AG09309 (cell line): ENCODE measurements at regions not wholly inside any gene's neighbourhood (a gene's known extent, or its start where the extent isn't known, plus 50 kb on each side); places are given as distances from the start of the nearest gene placed in this dataset.
"Not testable (repeated sequence)": the region's sequence is repeated elsewhere in the genome, so short reads cannot be mapped to it uniquely, and the experiment has no call there.

Source experiments
- DNase-seq: peaks from one replicate; pipeline ENCODE4 v3.0.0-alpha.2; 2010; ENCODE audit warnings: low read depth
- H3K4me3 ChIP-seq: 2 replicates; pipeline ENCODE4 v1.5.1; 2011; ENCODE audit warnings: mild to moderate bottlenecking, low read depth, low read length, moderate library complexity; ENCODE audit not compliant: control insufficient read depth
- TF ChIP-seq, protein P1 (sequence below): IDR thresholded peaks from 2 replicates; pipeline ENCODE4 v1.5.1; 2011; ENCODE audit warnings: mild to moderate bottlenecking, low read depth, low read length, inconsistent platforms; ENCODE audit not compliant: insufficient read depth, control insufficient read depth; ENCODE audit errors: missing control alignments

DNA sequence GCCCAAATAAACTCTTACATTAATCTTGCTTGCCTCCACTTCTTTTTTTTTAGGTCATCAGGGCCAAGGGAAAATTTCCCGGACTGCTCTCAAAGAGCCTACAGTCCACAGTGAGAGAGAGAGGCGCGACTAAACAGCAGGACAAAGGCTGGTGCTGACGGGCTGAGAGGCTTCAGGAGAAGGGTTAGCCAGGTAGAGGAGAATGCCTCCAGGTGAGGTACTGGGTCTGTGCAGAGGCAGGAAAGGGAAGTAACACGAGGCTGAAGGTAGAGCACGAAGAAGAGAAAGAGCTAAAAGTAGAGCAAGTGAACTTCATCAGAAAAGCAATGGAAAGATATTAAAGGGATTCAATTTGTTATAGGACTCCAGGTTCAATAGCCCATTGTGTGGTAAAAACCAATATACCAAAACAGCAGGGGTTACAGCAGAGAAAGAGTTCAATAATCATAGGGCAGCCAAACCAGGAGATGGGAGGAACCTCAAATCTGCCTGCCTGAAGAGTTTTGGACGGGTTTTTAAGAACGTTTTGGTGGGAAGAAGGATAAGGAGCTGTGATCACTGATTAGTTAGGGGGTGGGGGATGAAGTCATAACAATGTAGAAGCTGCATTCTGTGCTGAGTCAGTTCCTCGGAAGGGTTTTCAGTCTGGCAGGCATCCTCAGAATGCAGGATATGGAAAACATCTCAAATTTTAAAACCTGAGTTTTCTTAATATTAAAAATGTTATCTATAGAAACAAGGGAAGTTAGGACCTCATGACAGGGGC lies 171.5 kb downstream of the AKR1D1 start:
- TF ChIP-seq, protein P1, sequence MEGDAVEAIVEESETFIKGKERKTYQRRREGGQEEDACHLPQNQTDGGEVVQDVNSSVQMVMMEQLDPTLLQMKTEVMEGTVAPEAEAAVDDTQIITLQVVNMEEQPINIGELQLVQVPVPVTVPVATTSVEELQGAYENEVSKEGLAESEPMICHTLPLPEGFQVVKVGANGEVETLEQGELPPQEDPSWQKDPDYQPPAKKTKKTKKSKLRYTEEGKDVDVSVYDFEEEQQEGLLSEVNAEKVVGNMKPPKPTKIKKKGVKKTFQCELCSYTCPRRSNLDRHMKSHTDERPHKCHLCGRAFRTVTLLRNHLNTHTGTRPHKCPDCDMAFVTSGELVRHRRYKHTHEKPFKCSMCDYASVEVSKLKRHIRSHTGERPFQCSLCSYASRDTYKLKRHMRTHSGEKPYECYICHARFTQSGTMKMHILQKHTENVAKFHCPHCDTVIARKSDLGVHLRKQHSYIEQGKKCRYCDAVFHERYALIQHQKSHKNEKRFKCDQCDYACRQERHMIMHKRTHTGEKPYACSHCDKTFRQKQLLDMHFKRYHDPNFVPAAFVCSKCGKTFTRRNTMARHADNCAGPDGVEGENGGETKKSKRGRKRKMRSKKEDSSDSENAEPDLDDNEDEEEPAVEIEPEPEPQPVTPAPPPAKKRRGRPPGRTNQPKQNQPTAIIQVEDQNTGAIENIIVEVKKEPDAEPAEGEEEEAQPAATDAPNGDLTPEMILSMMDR = no peak
- H3K4me3 ChIP-seq = no peak overlapping the region
- DNase-seq = no peak

DNA sequence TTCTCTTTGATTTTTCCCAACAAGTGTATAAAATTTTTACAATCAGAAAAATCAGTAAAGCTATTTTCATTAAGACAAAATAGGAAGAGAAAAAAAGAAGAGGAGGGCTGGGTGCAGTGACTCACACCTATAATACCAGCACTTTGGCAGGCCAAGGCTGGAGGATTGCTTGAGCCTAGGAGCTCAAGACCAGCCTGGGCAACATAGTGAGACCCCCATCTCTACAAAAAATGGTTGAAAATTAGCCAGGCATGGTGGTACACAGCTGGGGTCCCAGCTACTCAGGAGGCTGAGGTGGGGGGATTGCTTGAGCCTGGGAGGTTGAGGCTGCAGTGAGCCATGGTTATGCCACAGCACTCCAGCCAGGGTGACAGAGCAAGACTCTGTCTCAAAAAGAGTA lies 172.3 kb downstream of the AKR1D1 start:
- DNase-seq = no peak
- TF ChIP-seq, protein P1 = no peak
- no peak overlapping the region for H3K4me3 ChIP-seq

DNA sequence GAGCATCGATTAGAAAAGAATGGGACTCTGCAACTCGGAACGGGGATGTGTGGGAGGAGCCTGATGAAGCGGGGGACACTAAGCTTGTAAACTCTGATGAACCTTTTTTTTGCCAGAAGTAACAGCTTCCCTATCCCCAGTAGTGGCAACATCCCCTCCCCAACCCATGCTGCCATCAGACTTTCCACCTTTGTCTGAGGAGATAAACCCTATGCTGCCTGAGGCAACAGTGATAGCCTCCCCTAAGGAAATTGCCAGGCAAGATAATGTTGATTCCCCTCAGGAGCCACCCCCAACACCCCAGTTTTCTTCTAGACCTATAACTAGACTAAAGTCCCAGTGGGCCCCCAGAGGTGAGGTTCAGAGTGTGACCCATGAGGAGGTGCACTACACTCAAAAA lies 173.7 kb downstream of the AKR1D1 start:
- no peak overlapping the region for H3K4me3 ChIP-seq
- DNase-seq = no peak
- TF ChIP-seq, protein P1 = no peak

DNA sequence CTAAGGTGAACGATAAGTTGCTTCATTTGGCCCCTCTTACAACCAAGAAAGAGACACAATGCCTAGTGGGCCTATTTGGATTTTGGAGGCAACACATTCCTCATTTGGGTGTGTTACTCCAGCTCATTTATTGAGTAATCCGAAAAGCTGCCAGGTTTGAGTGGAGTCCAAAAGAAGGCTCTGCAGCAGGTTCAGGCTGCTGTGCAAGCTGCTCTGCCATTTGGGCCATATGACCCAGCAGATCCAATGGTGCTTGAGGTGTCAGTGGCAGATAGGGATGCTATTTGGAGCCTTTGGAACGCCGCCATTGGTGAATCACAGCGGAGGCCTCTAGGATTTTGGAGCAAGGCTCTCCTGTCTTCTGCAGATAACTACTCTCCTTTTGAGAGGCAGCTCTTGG lies 176.4 kb downstream of the AKR1D1 start:
- not testable (repeated sequence) for DNase-seq

DNA sequence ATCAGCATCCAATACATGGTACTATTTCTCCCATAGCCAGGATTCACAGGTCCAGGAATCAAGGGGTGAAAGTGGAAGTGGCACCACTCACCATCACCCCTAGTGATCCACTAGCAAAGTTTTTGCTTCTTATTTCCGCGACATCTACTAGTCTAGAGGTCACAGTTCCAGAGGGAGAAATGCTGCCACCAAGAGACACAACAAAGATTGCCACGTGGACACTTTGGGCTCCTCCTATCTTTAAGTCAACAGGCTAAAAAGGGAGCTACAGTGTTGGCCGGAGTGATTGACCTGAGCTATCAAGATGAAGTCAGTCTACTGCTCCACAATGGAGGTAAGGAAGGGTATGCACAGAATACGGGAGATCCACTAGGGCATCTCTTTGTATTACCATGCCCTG lies 178.2 kb downstream of the AKR1D1 start:
- no peak overlapping the region for H3K4me3 ChIP-seq
- DNase-seq = no peak
- TF ChIP-seq, protein P1 = no peak

More for the DNA sequence above, 176.4 kb downstream of the AKR1D1 start:
- H3K4me3 ChIP-seq = not testable (repeated sequence)

DNA sequence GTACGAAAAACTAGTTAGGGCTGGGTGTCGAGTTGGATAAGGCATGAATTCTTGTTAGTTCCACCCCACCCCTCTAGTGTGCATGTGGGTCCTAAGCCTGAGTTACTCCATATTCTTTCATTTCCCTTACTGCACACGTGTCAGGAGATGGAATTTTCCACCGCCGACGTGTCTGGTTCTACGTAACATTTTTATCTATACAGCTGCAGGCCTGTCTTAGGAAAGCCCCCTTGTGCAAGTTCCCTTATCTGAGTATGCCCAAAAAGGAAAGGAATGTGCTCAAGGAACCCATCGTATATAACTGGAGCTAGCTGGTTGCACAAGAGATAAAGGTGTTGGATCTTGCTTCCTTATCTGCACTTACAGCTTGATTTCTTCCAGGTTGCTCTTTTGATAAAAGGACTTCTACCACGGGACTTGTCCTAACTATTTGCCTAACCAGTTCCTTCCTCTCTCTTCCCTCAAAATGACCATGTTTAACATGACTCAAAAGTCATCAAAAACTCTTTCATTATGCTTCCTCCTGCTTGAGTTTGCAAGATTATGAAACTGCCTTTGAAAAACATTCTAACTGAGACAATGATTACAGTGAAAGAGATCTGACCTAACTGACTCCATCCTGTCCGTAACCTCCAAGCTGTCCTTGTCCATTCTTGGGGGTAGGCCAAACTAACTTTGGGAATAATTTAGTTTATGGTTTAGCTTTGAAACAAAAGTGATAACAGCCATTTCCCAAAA lies 181.4 kb downstream of the AKR1D1 start:
- DNase-seq = no peak
- no peak overlapping the region for H3K4me3 ChIP-seq
- TF ChIP-seq, protein P1 = no peak

DNA sequence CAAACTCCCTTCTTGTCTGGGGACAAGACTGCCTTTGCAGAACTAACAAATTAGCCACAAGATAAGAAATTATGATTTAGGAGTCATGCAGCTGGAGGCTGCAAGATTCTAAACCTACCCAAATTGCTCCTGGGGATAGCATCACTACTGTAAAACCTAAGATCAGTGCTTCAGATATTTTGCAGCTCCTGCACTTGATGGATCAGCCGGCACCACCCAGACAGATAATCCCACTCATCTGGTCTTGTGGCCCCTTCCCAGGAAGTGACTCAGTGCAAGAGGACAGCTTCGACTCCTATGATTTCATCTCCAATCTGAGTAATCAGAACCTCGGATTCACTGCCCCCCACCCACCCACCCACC lies 181.9 kb downstream of the AKR1D1 start:
- H3K4me3 ChIP-seq = no peak overlapping the region
- TF ChIP-seq, protein P1 = no peak
- DNase-seq = no peak
